ENCODE measurements at regions not wholly inside any gene's neighbourhood (a gene's known extent, or its start where the extent isn't known, plus 50 kb on each side); places are given as distances from the start of the nearest gene placed in this dataset.

DNA sequence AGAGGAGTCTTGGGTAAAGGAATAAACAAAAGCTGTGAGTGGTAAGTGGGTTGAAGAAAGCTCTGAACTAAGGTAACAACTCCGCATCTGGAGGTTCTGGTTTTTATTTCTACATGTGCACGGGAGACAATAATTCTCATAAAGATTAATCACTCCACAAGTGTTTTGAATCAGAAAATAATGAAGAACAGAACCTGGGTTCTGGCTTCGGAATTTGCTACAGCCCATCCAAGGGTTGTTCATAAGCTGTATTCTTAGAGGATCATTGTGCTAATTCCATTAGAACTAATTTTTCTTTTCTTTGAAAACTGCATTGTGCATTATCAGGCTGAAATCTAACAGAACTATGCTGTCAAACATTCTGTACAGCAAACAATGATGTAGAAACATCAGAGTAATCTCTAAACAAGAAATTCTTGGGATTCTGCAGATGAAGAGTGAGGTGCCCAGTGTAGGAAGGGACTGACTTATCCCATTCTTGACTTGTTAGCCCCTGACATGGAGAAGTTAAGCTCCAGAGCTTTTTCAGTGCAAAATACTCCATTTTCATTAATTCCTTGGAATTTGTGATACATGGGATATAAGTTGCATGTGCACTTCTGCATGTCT is 368.2 kb downstream of the COG6 start:
- TF ChIP-seq, protein P1, sequence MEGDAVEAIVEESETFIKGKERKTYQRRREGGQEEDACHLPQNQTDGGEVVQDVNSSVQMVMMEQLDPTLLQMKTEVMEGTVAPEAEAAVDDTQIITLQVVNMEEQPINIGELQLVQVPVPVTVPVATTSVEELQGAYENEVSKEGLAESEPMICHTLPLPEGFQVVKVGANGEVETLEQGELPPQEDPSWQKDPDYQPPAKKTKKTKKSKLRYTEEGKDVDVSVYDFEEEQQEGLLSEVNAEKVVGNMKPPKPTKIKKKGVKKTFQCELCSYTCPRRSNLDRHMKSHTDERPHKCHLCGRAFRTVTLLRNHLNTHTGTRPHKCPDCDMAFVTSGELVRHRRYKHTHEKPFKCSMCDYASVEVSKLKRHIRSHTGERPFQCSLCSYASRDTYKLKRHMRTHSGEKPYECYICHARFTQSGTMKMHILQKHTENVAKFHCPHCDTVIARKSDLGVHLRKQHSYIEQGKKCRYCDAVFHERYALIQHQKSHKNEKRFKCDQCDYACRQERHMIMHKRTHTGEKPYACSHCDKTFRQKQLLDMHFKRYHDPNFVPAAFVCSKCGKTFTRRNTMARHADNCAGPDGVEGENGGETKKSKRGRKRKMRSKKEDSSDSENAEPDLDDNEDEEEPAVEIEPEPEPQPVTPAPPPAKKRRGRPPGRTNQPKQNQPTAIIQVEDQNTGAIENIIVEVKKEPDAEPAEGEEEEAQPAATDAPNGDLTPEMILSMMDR (IDR thresholded peaks at IDR 0.05; ENCODE audit: poor library complexity), result no peak
- no peak for TF ChIP-seq EZH2 (IDR thresholded peaks at IDR 0.05; ENCODE audit: borderline replicate concordance)
